ENCODE measurements at regions not wholly inside any gene's neighbourhood (a gene's known extent, or its start where the extent isn't known, plus 50 kb on each side); places are given as distances from the start of the nearest gene placed in this dataset.
A peak's percentile ranks its signal among the peaks of the same experiment; 100 is the strongest.
"Not testable (repeated sequence)": the region's sequence is repeated elsewhere in the genome, so short reads cannot be mapped to it uniquely, and the experiment has no call there.

DNA sequence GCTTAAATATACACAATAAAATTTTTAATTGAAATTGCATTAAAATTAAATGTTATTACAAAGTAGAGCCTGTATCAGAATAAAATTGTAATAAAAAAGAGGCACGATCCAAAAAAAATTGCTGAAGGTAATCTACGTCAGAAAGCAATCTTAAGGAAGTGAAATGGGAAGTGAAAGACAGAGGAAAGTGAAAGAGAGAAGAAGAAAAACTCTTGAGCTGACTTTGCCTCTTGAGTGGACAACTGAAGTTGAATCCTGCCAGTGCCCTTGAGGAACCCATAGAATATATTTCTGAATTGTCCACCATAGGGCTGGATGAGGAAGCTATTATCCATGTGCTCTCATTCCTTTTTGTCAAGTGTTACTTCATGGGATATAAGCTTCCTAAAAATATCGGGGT lies 285.1 kb upstream of the STAC start:
- DNase-seq = no peak

GRCh38 chr3:36097209-36097608 lies 283.1 kb upstream of the STAC start:
- no peak for DNase-seq

DNA sequence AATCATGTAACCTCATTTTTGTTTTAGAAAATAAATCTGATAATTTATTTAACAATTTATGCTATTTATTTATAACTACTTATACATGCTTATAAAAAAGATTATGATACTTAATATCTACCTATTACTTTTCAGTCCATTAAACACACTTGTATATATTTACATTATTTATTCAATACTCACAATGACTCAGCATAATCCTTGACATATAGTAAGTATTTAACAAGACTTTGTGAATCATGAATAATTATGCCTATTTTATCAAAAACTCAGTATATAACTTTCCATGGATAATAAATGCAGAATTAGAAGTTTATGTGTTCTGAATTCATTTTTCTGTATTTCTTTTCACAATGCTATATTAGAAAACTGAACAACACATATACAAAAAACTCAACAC lies 266.0 kb upstream of the STAC start:
- no peak for DNase-seq

- DNase-seq = peak; percentile 47
Observed at GRCh38 chr3:36124118-36124796, 256.0 kb upstream of the STAC start.

DNA sequence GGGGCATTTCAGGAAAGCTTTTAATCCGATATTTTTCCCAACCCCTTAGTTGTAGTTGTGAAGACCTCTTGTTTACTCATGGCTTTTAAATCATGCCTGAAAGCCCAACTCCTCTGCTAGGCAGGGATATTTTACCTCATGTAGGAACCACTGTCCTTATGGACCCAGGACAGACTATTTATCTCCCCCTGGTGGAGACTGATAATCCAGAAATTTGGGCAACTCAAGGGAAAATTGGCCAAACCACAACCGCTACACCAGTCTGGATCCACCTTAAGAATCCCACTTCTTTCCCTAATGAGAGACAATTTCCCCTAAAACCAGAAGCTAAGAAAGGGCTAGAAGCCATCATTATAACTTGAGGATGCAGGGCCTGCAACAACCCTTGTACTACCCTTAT lies 248.1 kb upstream of the STAC start:
- no peak for DNase-seq

GRCh38 chr3:36135863-36136262 lies 244.4 kb upstream of the STAC start:
- DNase-seq = no peak

DNA sequence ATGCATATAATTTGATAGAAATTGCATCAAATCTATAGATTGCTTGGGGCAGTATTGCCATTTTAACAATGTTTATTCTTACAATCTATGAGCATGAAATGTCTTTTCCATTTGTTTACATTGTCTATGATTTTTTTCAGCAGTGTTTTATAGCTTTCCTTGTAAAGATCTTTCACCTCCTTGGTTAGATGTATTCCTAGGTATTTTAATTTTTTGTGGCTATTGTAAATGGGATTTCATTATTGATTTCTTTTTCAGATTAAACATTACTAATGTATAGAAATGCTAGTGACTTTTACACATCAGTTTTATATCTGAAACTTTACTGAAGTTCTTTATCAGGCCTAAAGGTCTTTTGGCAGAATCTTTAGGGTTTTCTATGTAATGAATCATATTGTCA lies 237.6 kb upstream of the STAC start:
- DNase-seq = no peak

GRCh38 chr3:36146404-36146803 lies 233.9 kb upstream of the STAC start:
- DNase-seq = no peak

- no peak for DNase-seq
Observed at GRCh38 chr3:36147934-36148558, 232.3 kb upstream of the STAC start.

- no peak for DNase-seq
Observed at GRCh38 chr3:36149447-36149865, 230.8 kb upstream of the STAC start.

DNA sequence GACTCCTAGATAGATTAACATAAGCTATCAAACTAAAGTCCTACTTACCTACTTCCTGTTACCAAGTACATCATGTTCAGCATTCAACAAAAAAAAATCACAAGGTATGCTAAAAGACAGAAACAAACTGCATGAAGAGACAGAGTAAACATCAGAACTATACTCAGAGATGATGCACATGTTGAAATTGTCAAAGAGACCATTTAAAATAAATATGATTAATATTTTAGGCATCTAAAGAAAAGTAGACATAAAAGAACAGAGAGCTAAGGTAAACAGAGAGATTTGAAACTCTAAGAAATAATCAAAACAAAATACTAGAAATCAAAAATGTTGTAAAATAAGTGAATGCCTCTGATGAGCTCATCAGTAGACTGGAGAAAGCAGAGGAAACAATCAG lies 224.8 kb upstream of the STAC start:
- no peak for DNase-seq

GRCh38 chr3:36164400-36164799 lies 215.9 kb upstream of the STAC start:
- no peak for DNase-seq

- DNase-seq = no peak
Observed at GRCh38 chr3:36165509-36166290, 214.6 kb upstream of the STAC start.

DNA sequence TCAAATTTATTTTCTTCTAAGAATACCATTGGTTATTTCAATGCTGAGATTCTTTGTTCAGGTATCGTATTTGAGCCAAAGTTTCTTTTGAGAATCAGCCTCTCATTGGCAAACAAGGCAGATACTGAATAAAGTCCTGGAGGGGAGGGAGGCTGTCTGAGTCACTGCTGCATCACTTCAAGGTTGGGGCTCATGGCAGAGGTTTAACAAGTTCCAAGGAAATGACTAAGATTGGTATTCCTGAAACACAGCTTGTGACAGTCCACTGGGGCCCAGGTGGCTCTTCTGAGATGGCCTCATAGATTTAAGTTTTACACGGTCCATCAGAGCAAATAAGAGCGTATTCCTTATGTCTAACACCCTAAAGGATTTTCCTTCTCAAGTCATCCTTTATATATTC lies 213.8 kb upstream of the STAC start:
- DNase-seq = peak; percentile 33

DNA sequence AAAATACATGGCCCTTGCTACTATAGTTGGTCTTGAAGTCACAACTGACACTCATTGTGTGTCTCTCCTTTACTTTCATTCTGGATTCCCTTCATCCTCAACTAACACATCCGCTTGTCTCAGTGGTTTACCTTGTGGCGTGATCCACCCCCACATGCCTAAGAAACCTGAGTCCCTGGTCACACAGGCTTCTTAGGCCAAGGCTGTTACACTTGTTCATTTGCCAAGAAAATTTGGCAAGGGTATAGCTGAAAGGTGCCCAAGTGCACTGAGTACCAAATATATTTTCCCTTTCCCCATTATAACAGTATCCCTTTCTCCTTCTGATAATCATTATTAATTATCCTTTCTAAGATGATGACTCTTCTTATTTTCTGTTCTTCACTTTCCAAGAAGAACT lies 207.6 kb upstream of the STAC start:
- no peak for DNase-seq

DNA sequence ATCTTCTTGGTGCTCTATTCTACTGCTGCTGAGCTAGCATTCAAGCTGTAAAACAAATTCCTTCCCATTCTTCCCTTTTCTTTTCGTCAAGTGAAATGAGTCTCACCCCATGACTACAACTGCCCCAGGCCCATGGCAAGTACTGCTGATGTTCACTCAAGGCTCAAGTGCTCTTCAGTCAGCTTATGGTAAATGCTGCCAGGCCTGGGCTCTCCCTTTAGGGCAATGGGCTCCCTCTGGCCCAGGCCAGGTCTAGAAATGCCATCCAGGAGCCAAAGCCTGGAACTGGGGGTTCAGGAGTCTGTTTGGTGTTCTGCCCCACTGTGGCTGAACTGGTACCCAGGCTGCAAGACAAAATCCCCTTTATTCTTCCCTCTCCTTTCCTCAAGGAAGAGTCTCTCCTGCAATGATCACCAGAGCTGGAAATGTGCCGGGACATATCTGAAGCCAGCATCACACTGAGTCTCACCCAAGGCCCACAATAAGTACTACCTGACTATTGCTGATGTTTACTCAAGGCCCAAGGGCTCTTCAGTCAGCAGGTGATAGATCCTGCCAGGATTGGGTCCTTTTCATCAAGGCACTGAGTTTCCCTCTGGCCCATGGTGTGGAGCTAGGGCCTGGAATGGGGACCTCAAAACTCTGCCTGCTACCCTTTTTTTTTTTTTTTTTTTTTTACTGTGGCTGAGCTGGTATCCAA lies 205.0 kb upstream of the STAC start:
- DNase-seq = no peak

DNA sequence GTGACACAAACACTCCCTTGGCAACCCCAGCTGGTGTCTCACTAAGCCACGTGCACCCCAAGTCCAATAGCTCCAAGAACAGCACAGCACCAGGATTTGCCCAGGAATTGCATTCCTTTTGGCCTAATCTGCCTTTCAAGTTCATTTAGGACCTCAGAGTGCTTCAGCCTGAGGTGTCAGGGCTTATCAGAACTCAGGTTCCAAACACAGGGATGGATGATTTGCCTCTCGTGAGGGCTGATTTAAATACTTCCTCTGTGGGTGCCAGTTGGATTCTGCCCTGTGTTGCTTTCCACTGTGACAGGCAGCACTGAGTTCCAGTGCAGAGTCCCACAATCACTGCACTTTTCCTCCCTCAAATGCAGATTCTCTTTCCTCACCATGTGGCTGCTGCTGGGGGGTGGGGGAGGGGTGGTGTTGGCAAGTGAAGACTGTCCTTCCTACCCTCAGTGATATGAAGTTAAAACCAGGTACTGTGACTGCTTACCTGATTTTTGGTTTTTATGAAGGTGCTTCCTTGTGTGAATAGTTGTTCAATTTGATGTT lies 204.3 kb upstream of the STAC start:
- DNase-seq = no peak

- peak; percentile 13 for DNase-seq
Observed at GRCh38 chr3:36178018-36178417, 202.3 kb upstream of the STAC start.

DNA sequence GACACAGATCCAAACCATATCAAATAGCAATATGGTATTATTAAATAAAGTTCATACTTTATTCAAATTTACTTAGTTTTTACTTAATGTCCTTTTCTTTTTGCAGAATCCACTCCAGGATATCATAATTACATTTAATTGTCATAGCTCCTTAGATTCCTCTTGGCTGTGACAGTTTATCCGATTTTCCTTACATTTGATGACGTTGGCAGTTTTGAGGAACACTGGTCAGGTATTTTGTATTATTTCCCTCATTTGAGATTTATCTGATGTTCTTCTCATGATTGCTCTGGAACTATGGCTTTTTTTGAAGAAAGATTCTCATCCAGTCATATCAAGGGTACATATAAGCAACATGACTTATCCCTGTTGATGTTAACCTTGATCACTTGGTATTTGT lies 198.3 kb upstream of the STAC start:
- DNase-seq = no peak

DNA sequence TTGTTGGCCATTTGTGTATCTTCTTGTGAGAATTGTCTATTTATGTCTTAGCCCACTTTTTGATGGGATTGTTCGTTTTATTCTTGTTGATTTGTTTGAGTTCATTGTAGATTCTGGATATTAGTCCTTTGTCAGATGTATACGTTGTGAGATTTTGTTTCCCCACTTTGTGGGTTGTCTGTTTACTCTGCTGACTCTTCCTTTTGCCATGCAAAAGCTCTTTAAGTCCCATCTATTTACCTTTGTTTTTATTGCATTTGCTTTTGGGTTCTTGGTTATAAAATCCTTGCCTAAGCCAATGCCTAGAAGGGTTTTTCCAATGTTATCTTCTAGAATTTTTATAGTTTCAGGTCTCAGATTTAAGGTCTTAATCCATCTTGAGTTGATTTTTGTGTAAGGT lies 193.1 kb upstream of the STAC start:
- DNase-seq = not testable (repeated sequence)

- DNase-seq = no peak
Observed at GRCh38 chr3:36192901-36193300, 187.4 kb upstream of the STAC start.

- peak; percentile 7 for DNase-seq
Observed at GRCh38 chr3:36193448-36193847, 186.9 kb upstream of the STAC start.

DNA sequence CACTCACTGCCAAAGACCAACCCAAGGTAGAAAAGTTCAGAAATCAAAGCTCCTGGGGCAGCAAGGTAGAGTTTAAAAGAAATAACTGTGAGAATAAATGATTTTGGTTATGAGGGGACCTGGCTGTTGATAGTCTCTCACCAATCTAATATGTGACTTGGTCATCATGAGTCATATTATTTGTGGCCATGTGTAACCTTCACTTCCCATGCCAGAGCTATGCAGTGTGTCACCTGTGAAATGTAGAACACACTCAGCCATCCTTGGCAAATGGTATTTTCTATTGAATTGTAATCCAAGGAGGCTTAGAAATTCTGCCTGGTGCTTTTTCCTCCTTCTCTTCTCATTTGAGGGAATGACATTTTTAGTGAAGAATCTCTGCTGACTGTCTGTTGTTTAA lies 184.2 kb upstream of the STAC start:
- DNase-seq = no peak

Measured in fibroblast of skin of scalp (primary cell).